ENCODE measurements at regions not wholly inside any gene's neighbourhood (a gene's known extent, or its start where the extent isn't known, plus 50 kb on each side); places are given as distances from the start of the nearest gene placed in this dataset.

GRCh38 chr7:23973264-23973663, 263.2 kb downstream of the STK31 start:
- TF ChIP-seq MXI1 (conservative IDR thresholded peaks at IDR 0.05; ENCODE audit: poor library complexity, severe bottlenecking) (no peak), CTCF (IDR thresholded peaks at IDR 0.05; ENCODE audit: poor library complexity, severe bottlenecking) (no peak), EZH2 (IDR thresholded peaks at IDR 0.05; ENCODE audit: borderline replicate concordance, insufficient read depth, low read length, poor library complexity, severe bottlenecking) (no peak), RAD21 (conservative IDR thresholded peaks at IDR 0.05) (no peak), TAF1 (IDR thresholded peaks at IDR 0.05; ENCODE audit: low read depth) (no peak), REST (IDR thresholded peaks at IDR 0.05; ENCODE audit: borderline replicate concordance) (no peak), POLR2AphosphoS5 (IDR thresholded peaks at IDR 0.05) (no peak)
